ENCODE measurements at regions not wholly inside any gene's neighbourhood (a gene's known extent, or its start where the extent isn't known, plus 50 kb on each side); places are given as distances from the start of the nearest gene placed in this dataset.

GRCh38 chr6:109315341-109316110 lies 66.7 kb downstream of the CD164 start:
- no peak for DNase-seq (ENCODE audit: low spot score)

- no peak for DNase-seq (ENCODE audit: low spot score)
Observed at GRCh38 chr6:109314313-109314712, 68.0 kb downstream of the CD164 start.

GRCh38 chr6:109313139-109313538 lies 69.1 kb downstream of the CD164 start:
- DNase-seq (ENCODE audit: low spot score) = no peak

- DNase-seq (ENCODE audit: low spot score) = no peak
Observed at GRCh38 chr6:109311471-109311870, 70.8 kb downstream of the CD164 start.

- no peak for DNase-seq (ENCODE audit: low spot score)
Observed at GRCh38 chr6:109309917-109310316, 72.3 kb downstream of the CD164 start.

GRCh38 chr6:109308018-109308492 lies 74.2 kb downstream of the CD164 start:
- DNase-seq (ENCODE audit: low spot score) = peak; percentile 39

GRCh38 chr6:109306733-109307132 lies 75.5 kb downstream of the CD164 start:
- DNase-seq (ENCODE audit: low spot score) = no peak

GRCh38 chr6:109305028-109305427 lies 77.2 kb downstream of the CD164 start:
- DNase-seq (ENCODE audit: low spot score) = no peak

GRCh38 chr6:109304284-109305015 lies 77.8 kb downstream of the CD164 start:
- DNase-seq (ENCODE audit: low spot score) = peak; percentile 63

- DNase-seq (ENCODE audit: low spot score) = no peak
Observed at GRCh38 chr6:109303640-109304283, 78.5 kb downstream of the CD164 start.

- no peak for DNase-seq (ENCODE audit: low spot score)
Observed at GRCh38 chr6:109303164-109303563, 79.1 kb downstream of the CD164 start.

- DNase-seq (ENCODE audit: low spot score) = no peak
Observed at GRCh38 chr6:109302176-109302575, 80.1 kb downstream of the CD164 start.

- no peak for DNase-seq (ENCODE audit: low spot score)
Observed at GRCh38 chr6:109301418-109301817, 80.8 kb downstream of the CD164 start.

GRCh38 chr6:109300874-109301273 lies 81.4 kb downstream of the CD164 start:
- no peak for DNase-seq (ENCODE audit: low spot score)

GRCh38 chr6:109299776-109300564 lies 82.3 kb downstream of the CD164 start:
- DNase-seq (ENCODE audit: low spot score) = no peak

GRCh38 chr6:109299265-109299607 lies 83.0 kb downstream of the CD164 start:
- no peak for DNase-seq (ENCODE audit: low spot score)

- DNase-seq (ENCODE audit: low spot score) = no peak
Observed at GRCh38 chr6:109298605-109299264, 83.5 kb downstream of the CD164 start.

- no peak for DNase-seq (ENCODE audit: low spot score)
Observed at GRCh38 chr6:109297406-109298110, 84.7 kb downstream of the CD164 start.

- no peak for DNase-seq (ENCODE audit: low spot score)
Observed at GRCh38 chr6:109296971-109297372, 85.3 kb downstream of the CD164 start.

- no peak for DNase-seq (ENCODE audit: low spot score)
Observed at GRCh38 chr6:109296452-109296851, 85.8 kb downstream of the CD164 start.

- no peak for DNase-seq (ENCODE audit: low spot score)
Observed at GRCh38 chr6:109295774-109296156, 86.5 kb downstream of the CD164 start.

Measured in activated CD4-positive, alpha-beta T cell treated with anti-CD3 and anti-CD28 coated beads, Interleukin-2, Interleukin-4, amounts not matched to agents 100 ng/mL and 50 ng/mL, durations not matched to agents 16 hours and 8 hours (primary cell).